IMR-90 (cell line): ENCODE measurements at regions not wholly inside any gene's neighbourhood (a gene's known extent, or its start where the extent isn't known, plus 50 kb on each side); places are given as distances from the start of the nearest gene placed in this dataset.

Experiments
- ATAC-seq: fragments of 200-7000 bp; cut with Tn5 transposase; 2 replicates; pipeline ENCODE4 v1.9.1; 2020; ENCODE audit warnings: low read depth, mild to moderate bottlenecking, moderate library complexity
- BruUV-seq: library from RNA; stranded (reverse); fragments of 400-500 nt; replicated peaks from 2 replicates; lab custom pipeline; 2021; lab: Mats Ljungman, UMichigan
- CTCF ChIA-PET: fragments of 300-600 bp; formaldehyde crosslinking; extraction: SDS; loops from one replicate; lab custom pipeline; 2021; ENCODE audit warnings: antibody characterized with exemption; lab: Yijun Ruan, JAX
- POLR2A ChIA-PET: fragments of 300-600 bp; sonication (Branson Sonifier 250); formaldehyde crosslinking; loops from one replicate; lab custom pipeline; 2022; ENCODE audit warnings: antibody characterized with exemption; ENCODE audit not compliant: unreplicated experiment; lab: Charles Lee
- DNase-seq: peaks from one replicate; pipeline ENCODE4 v3.0.0; 2013
- H2AFZ ChIP-seq: replicated peaks from 2 replicates; pipeline ENCODE3; 2013; ENCODE audit warnings: low read length, mild to moderate bottlenecking; ENCODE audit not compliant: poor library complexity
- H2AK5ac ChIP-seq: 2 replicates; pipeline ENCODE4 v1.6.1; 2013; ENCODE audit warnings: low read depth, low read length, inconsistent platforms
- H2AK9ac ChIP-seq: replicated peaks from 2 replicates; pipeline ENCODE3; 2013; ENCODE audit warnings: mild to moderate bottlenecking, low read depth, low read length, moderate library complexity; ENCODE audit not compliant: poor library complexity
- H2BK120ac ChIP-seq: 2 replicates; pipeline ENCODE4 v1.6.1; 2013; ENCODE audit warnings: low read depth, low read length, inconsistent platforms
- H2BK15ac ChIP-seq: 3 replicates; pipeline ENCODE4 v1.6.1; 2013; ENCODE audit warnings: low read depth, low read length, inconsistent platforms
- H2BK20ac ChIP-seq: 2 replicates; pipeline ENCODE4 v1.6.1; 2013; ENCODE audit warnings: low read depth, mild to moderate bottlenecking, inconsistent platforms, low read length, moderate library complexity
- H2BK5ac ChIP-seq: 2 replicates; pipeline ENCODE4 v1.6.1; 2013; ENCODE audit warnings: mild to moderate bottlenecking, low read depth, low read length, inconsistent platforms; ENCODE audit not compliant: poor library complexity, severe bottlenecking
- H3K14ac ChIP-seq: replicated peaks from 2 replicates; pipeline ENCODE4 v1.6.1; 2013; ENCODE audit warnings: low read depth, low read length, inconsistent platforms
- H3K18ac ChIP-seq: 2 replicates; pipeline ENCODE4 v1.6.1; 2013; ENCODE audit warnings: low read depth, low read length, control low read depth
- H3K23ac ChIP-seq: 2 replicates; pipeline ENCODE4 v1.6.1; 2013; ENCODE audit warnings: low read depth, low read length, inconsistent platforms
- H3K27ac ChIP-seq: 2 replicates; pipeline ENCODE4 v1.5.1; 2013; ENCODE audit warnings: mild to moderate bottlenecking, control low read depth, low read length; ENCODE audit not compliant: insufficient read depth
- H3K27me3 ChIP-seq: 2 replicates; pipeline ENCODE4 v1.6.1; 2013; ENCODE audit warnings: low read length; ENCODE audit not compliant: control insufficient read depth, insufficient read depth
- H3K36me3 ChIP-seq: 2 replicates; pipeline ENCODE4 v1.6.1; 2013; ENCODE audit warnings: low read length, mixed read lengths; ENCODE audit not compliant: control insufficient read depth, insufficient read depth
- H3K4ac ChIP-seq: 2 replicates; pipeline ENCODE4 v1.6.1; 2013; ENCODE audit warnings: low read depth, low read length, inconsistent platforms
- H3K4me1 ChIP-seq: 2 replicates; pipeline ENCODE4 v1.6.1; 2013; ENCODE audit warnings: low read length, mixed read lengths; ENCODE audit not compliant: control insufficient read depth, insufficient read depth
- H3K4me2 ChIP-seq: 2 replicates; pipeline ENCODE4 v1.6.1; 2013; ENCODE audit warnings: low read depth, mild to moderate bottlenecking, control low read depth, low read length, moderate library complexity
- H3K4me3 ChIP-seq: 2 replicates; pipeline ENCODE4 v1.5.1; 2013; ENCODE audit warnings: low read depth, mild to moderate bottlenecking, control low read depth, low read length, moderate library complexity; ENCODE audit not compliant: insufficient read depth
- H3K56ac ChIP-seq: 2 replicates; pipeline ENCODE4 v1.6.1; 2013; ENCODE audit warnings: low read length, inconsistent platforms; ENCODE audit not compliant: insufficient read depth; ENCODE audit errors: extremely low read depth
- H3K79me1 ChIP-seq, 2 experiments: 2 replicates each; pipeline ENCODE4 v1.6.1; 2013; ENCODE audit warnings: low read length in 2 of 2, inconsistent platforms in 1 of 2, low read depth in 1 of 2
- H3K9ac ChIP-seq: 2 replicates; pipeline ENCODE4 v1.6.1; 2013; ENCODE audit warnings: low read depth, low read length, control low read depth
- H3K9me1 ChIP-seq: 2 replicates; pipeline ENCODE4 v1.6.1; 2013; ENCODE audit warnings: low read length, inconsistent platforms; ENCODE audit not compliant: insufficient read depth
- H3K9me3 ChIP-seq: 2 replicates; pipeline ENCODE4 v1.6.1; 2013; ENCODE audit warnings: low read length; ENCODE audit not compliant: control insufficient read depth, insufficient read depth
- H4K20me1 ChIP-seq: 2 replicates; pipeline ENCODE4 v1.6.1; 2013; ENCODE audit warnings: low read length, inconsistent platforms; ENCODE audit not compliant: insufficient read depth
- H4K5ac ChIP-seq: 2 replicates; pipeline ENCODE4 v1.6.1; 2013; ENCODE audit warnings: mild to moderate bottlenecking, low read depth, low read length, control low read depth
- H4K8ac ChIP-seq, 2 experiments: 2 replicates each; pipeline ENCODE4 v1.6.1; 2013; ENCODE audit warnings: low read depth in 2 of 2, low read length in 2 of 2, control low read depth in 1 of 2, inconsistent platforms in 1 of 2
- H4K91ac ChIP-seq: 2 replicates; pipeline ENCODE4 v1.6.1; 2013; ENCODE audit warnings: low read depth, low read length, inconsistent platforms; ENCODE audit not compliant: insufficient read depth
- BHLHE40 ChIP-seq: fragments of 150-350 bp; IDR thresholded peaks from 2 replicates; pipeline ENCODE4 v1.6.1; 2016; ENCODE audit warnings: mild to moderate bottlenecking, low read depth, low read length
- CEBPB ChIP-seq: IDR thresholded peaks from 2 replicates; pipeline ENCODE4 v1.6.1; 2012; ENCODE audit warnings: low read depth, low read length, improper control_type of control experiment
- CHD1 ChIP-seq: IDR thresholded peaks from 2 replicates; pipeline ENCODE4 v1.6.1; 2012; ENCODE audit warnings: low read depth, low read length, improper control_type of control experiment
- ELK1 ChIP-seq: fragments of 150-350 bp; IDR thresholded peaks from 2 replicates; pipeline ENCODE4 v1.6.1; 2016; ENCODE audit warnings: low read depth, mild to moderate bottlenecking, low read length, moderate library complexity, borderline replicate concordance
- FOS ChIP-seq: fragments of 150-350 bp; IDR thresholded peaks from 2 replicates; pipeline ENCODE4 v1.6.1; 2016; ENCODE audit warnings: low read depth, low read length
- MAFK ChIP-seq: IDR thresholded peaks from 2 replicates; pipeline ENCODE4 v1.6.1; 2012; ENCODE audit warnings: low read depth, low read length, improper control_type of control experiment
- MAZ ChIP-seq: IDR thresholded peaks from 2 replicates; pipeline ENCODE4 v1.6.1; 2012; ENCODE audit warnings: low read depth, mild to moderate bottlenecking, low read length, improper control_type of control experiment, moderate library complexity, borderline replicate concordance
- MXI1 ChIP-seq: IDR thresholded peaks from 2 replicates; pipeline ENCODE4 v1.6.1; 2012; ENCODE audit warnings: low read depth, mild to moderate bottlenecking, low read length, moderate library complexity, borderline replicate concordance
- NFE2L2 ChIP-seq: fragments of 150-350 bp; IDR thresholded peaks from 2 replicates; pipeline ENCODE4 v1.6.1; 2016; ENCODE audit warnings: low read depth, mild to moderate bottlenecking, low read length
- POLR2A ChIP-seq: IDR thresholded peaks from 2 replicates; pipeline ENCODE4 v1.6.1; 2012; ENCODE audit warnings: mild to moderate bottlenecking, low read depth, low read length
- RAD21 ChIP-seq: IDR thresholded peaks from 2 replicates; pipeline ENCODE4 v1.6.1; 2012; ENCODE audit warnings: low read length, improper control_type of control experiment
- RCOR1 ChIP-seq: IDR thresholded peaks from 2 replicates; pipeline ENCODE4 v1.6.1; 2012; ENCODE audit warnings: mild to moderate bottlenecking, low read length, improper control_type of control experiment; ENCODE audit not compliant: insufficient replicate concordance
- RFX5 ChIP-seq: IDR thresholded peaks from 2 replicates; pipeline ENCODE4 v1.8.0; 2012; ENCODE audit warnings: low read depth, mild to moderate bottlenecking, low read length, moderate library complexity
- SMC3 ChIP-seq: fragments of 150-350 bp; IDR thresholded peaks from 2 replicates; pipeline ENCODE4 v1.6.1; 2016; ENCODE audit warnings: low read depth, mild to moderate bottlenecking, antibody characterized with exemption, low read length, moderate library complexity
- USF2 ChIP-seq: fragments of 150-350 bp; IDR thresholded peaks from 2 replicates; pipeline ENCODE4 v1.6.1; 2017; ENCODE audit warnings: mild to moderate bottlenecking, antibody characterized with exemption, low read length, low read depth
- WGBS, 2 experiments: methylation state at CpG; one replicate each; pipeline versions ENCODE4 v1.1.5 to v1.1.7; 2013; ENCODE audit warnings: missing lambda C conversion rate in 2 of 2; ENCODE audit not compliant: insufficient read length in 1 of 2; ENCODE audit errors: extremely low coverage in 2 of 2; 5-methylcytosine and 5-hydroxymethylcytosine counted together
- dilution Hi-C: fragments of 300-500 bp; cut with HindIII; formaldehyde crosslinking; loops from one replicate; pipeline ENCODE4 v1.14.3; 2018; ENCODE audit warnings: low sequenced_read_pairs; ENCODE audit not compliant: unreplicated experiment
- in situ Hi-C: fragments of 300-500 bp; cut with MboI; formaldehyde crosslinking; loops from 3 replicates; pipeline ENCODE4 v1.14.3; 2019; ENCODE audit warnings: low sequenced_read_pairs, inconsistent platforms, mixed read lengths
- intact Hi-C: fragments of 100-400 bp; cut with micrococcal nuclease; formaldehyde crosslinking; loops from 2 replicates; pipeline ENCODE4 v1.10.0; 2022
- TF ChIP-seq, protein P1 (sequence below): conservative IDR thresholded peaks from 2 replicates; pipeline ENCODE4 v1.5.1; 2012; ENCODE audit warnings: mild to moderate bottlenecking, low read depth, low read length, improper control_type of control experiment

- DNase-seq (no peak), ATAC-seq (no peak)
- Histone ChIP-seq H3K27ac (no peak overlapping the region), H3K36me3 (no peaks in the 10 kb centered on the region), H3K4me3 (no peak overlapping the region), H2BK20ac (no peak overlapping the region), H4K20me1 (no peaks in the 10 kb centered on the region), H3K23ac (no peak overlapping the region), H2AFZ (no peak overlapping the region), H2BK120ac (no peak overlapping the region), H3K79me1 (no peaks in the 10 kb centered on the region), H3K56ac (no peak overlapping the region), H2BK5ac (no peak overlapping the region), H3K18ac (no peak overlapping the region), H3K27me3 (no peaks in the 10 kb centered on the region), H3K4me2 (no peak overlapping the region), H3K9me3 (no peaks in the 10 kb centered on the region), H2AK9ac (no peak overlapping the region), H4K91ac (no peak overlapping the region), H3K4me1 (no peaks in the 10 kb centered on the region), H2BK15ac (no peak overlapping the region), H3K4ac (no peak overlapping the region), H3K14ac (no peak overlapping the region), H3K9me1 (no peaks in the 10 kb centered on the region), H4K8ac (no peak overlapping the region), H2AK5ac (no peak overlapping the region), H4K5ac (no peak overlapping the region), H3K9ac (no peak overlapping the region)
- POLR2A ChIA-PET, result no interaction called here
- CTCF ChIA-PET, result no interaction called here
- dilution Hi-C loops (no loop called here), intact Hi-C loops (no loop called here), in situ Hi-C loops (no loop called here)
- 6% methylated on average over 3 of the region's 5 CpGs; no CpG with 5 or more reads in 1 of the 2 experiments for WGBS, 2 experiments
- BruUV-seq, result no TSS peak
- TF ChIP-seq RCOR1, result no peak
- no peak for TF ChIP-seq SMC3
- no peak for TF ChIP-seq CEBPB
- TF ChIP-seq FOS, result no peak
- no peak for TF ChIP-seq ELK1
- TF ChIP-seq RAD21, result no peak
- no peak for TF ChIP-seq CHD1
- TF ChIP-seq, protein P1, sequence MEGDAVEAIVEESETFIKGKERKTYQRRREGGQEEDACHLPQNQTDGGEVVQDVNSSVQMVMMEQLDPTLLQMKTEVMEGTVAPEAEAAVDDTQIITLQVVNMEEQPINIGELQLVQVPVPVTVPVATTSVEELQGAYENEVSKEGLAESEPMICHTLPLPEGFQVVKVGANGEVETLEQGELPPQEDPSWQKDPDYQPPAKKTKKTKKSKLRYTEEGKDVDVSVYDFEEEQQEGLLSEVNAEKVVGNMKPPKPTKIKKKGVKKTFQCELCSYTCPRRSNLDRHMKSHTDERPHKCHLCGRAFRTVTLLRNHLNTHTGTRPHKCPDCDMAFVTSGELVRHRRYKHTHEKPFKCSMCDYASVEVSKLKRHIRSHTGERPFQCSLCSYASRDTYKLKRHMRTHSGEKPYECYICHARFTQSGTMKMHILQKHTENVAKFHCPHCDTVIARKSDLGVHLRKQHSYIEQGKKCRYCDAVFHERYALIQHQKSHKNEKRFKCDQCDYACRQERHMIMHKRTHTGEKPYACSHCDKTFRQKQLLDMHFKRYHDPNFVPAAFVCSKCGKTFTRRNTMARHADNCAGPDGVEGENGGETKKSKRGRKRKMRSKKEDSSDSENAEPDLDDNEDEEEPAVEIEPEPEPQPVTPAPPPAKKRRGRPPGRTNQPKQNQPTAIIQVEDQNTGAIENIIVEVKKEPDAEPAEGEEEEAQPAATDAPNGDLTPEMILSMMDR, result no peak
- TF ChIP-seq RFX5, result no peak
- TF ChIP-seq BHLHE40, result no peak
- no peak for TF ChIP-seq MXI1
- no peak for TF ChIP-seq MAFK
- no peak for TF ChIP-seq USF2
- no peak for TF ChIP-seq NFE2L2
- no peak for TF ChIP-seq POLR2A
- no peak for TF ChIP-seq MAZ
Observed at GRCh38 chr5:167014401-167015056, 1276.9 kb upstream of the WWC1 start.
